Adipocyte (in vitro differentiated cells): ENCODE measurements at regions not wholly inside any gene's neighbourhood (a gene's known extent, or its start where the extent isn't known, plus 50 kb on each side); places are given as distances from the start of the nearest gene placed in this dataset.
A peak's percentile ranks its signal among the peaks of the same experiment; 100 is the strongest.

Experiments used
- DNase-seq: peaks from one replicate; pipeline ENCODE4 v3.0.0-alpha.2; 2015; ENCODE audit warnings: low read depth
- H3K27me3 ChIP-seq: replicated peaks from 2 replicates; pipeline ENCODE4 v1.7.0; 2013; ENCODE audit warnings: mild to moderate bottlenecking, low read length, moderate library complexity; ENCODE audit not compliant: control insufficient read depth, insufficient read depth
- H3K36me3 ChIP-seq: 2 replicates; pipeline ENCODE4 v1.7.0; 2013; ENCODE audit warnings: low read length, mild to moderate bottlenecking, moderate library complexity; ENCODE audit not compliant: control insufficient read depth, insufficient read depth, severe bottlenecking
- H3K4me1 ChIP-seq: 2 replicates; pipeline ENCODE4 v1.7.0; 2013; ENCODE audit warnings: mild to moderate bottlenecking, low read length, moderate library complexity; ENCODE audit not compliant: control insufficient read depth, insufficient read depth
- H3K4me3 ChIP-seq: 2 replicates; pipeline ENCODE4 v1.7.0; 2013; ENCODE audit warnings: mild to moderate bottlenecking, low read length, moderate library complexity
- H3K9ac ChIP-seq: 2 replicates; pipeline ENCODE4 v1.7.0; 2013; ENCODE audit warnings: mild to moderate bottlenecking, low read length, moderate library complexity
- H3K9me3 ChIP-seq: 2 replicates; pipeline ENCODE4 v1.7.0; 2013; ENCODE audit warnings: mild to moderate bottlenecking, low read length, moderate library complexity; ENCODE audit not compliant: control insufficient read depth

GRCh38 chr6:112725541-112726085 lies 378.5 kb downstream of the RFPL4B start:
- H3K36me3 ChIP-seq, result no peaks in the 10 kb centered on the region
- DNase-seq, result no peak
- H3K4me1 ChIP-seq, result no peaks in the 10 kb centered on the region
- no peak overlapping the region for H3K9ac ChIP-seq
- no peak overlapping the region for H3K4me3 ChIP-seq
- H3K9me3 ChIP-seq, result no peaks in the 10 kb centered on the region
- H3K27me3 ChIP-seq, result no peaks in the 10 kb centered on the region

- DNase-seq, result no peak
- no peak overlapping the region for H3K4me3 ChIP-seq
Observed at GRCh38 chr6:112735129-112735528, 388.0 kb downstream of the RFPL4B start.

GRCh38 chr6:112739766-112740165 lies 392.6 kb downstream of the RFPL4B start:
- Histone ChIP-seq H3K9me3 (no peaks in the 10 kb centered on the region), H3K9ac (no peak overlapping the region), H3K4me1 (peaks cover 6% of the 10 kb centered on the region), H3K4me3 (no peak overlapping the region), H3K36me3 (no peaks in the 10 kb centered on the region), H3K27me3 (no peaks in the 10 kb centered on the region)
- DNase-seq, result no peak

More at GRCh38 chr6:112735129-112735528, 388.0 kb downstream of the RFPL4B start:
- Histone ChIP-seq H3K9ac (no peak overlapping the region), H3K27me3 (no peaks in the 10 kb centered on the region), H3K9me3 (no peaks in the 10 kb centered on the region), H3K36me3 (no peaks in the 10 kb centered on the region), H3K4me1 (no peaks in the 10 kb centered on the region)

GRCh38 chr6:112743323-112743722 lies 396.2 kb downstream of the RFPL4B start:
- no peaks in the 10 kb centered on the region for H3K36me3 ChIP-seq
- no peak for DNase-seq

GRCh38 chr6:112744827-112745226 lies 397.7 kb downstream of the RFPL4B start:
- DNase-seq, result peak; percentile 33
- no peak overlapping the region for H3K4me3 ChIP-seq
- H3K27me3 ChIP-seq, result no peaks in the 10 kb centered on the region
- no peaks in the 10 kb centered on the region for H3K36me3 ChIP-seq
- H3K9me3 ChIP-seq, result no peaks in the 10 kb centered on the region
- H3K9ac ChIP-seq, result no peak overlapping the region
- peaks cover 16% of the 10 kb centered on the region for H3K4me1 ChIP-seq

More at GRCh38 chr6:112743323-112743722, 396.2 kb downstream of the RFPL4B start:
- no peak overlapping the region for H3K4me3 ChIP-seq
- H3K9ac ChIP-seq, result no peak overlapping the region
- H3K9me3 ChIP-seq, result no peaks in the 10 kb centered on the region
- no peaks in the 10 kb centered on the region for H3K27me3 ChIP-seq
- H3K4me1 ChIP-seq, result peaks cover 16% of the 10 kb centered on the region

- Histone ChIP-seq H3K4me3 (no peak overlapping the region), H3K27me3 (no peaks in the 10 kb centered on the region)
- peak; percentile 37 for DNase-seq
Observed at GRCh38 chr6:112745765-112746164, 398.6 kb downstream of the RFPL4B start.

GRCh38 chr6:112749673-112750072 lies 402.5 kb downstream of the RFPL4B start:
- no peaks in the 10 kb centered on the region for H3K9me3 ChIP-seq
- H3K4me1 ChIP-seq, result peaks cover 11% of the 10 kb centered on the region
- H3K9ac ChIP-seq, result no peak overlapping the region
- no peaks in the 10 kb centered on the region for H3K36me3 ChIP-seq
- DNase-seq, result no peak
- H3K27me3 ChIP-seq, result no peaks in the 10 kb centered on the region
- H3K4me3 ChIP-seq, result no peak overlapping the region

More at GRCh38 chr6:112745765-112746164, 398.6 kb downstream of the RFPL4B start:
- Histone ChIP-seq H3K9me3 (no peaks in the 10 kb centered on the region), H3K36me3 (no peaks in the 10 kb centered on the region), H3K4me1 (peaks cover 16% of the 10 kb centered on the region), H3K9ac (peak overlapping the region; percentile 38)

GRCh38 chr6:112752305-112752704 lies 405.2 kb downstream of the RFPL4B start:
- no peaks in the 10 kb centered on the region for H3K36me3 ChIP-seq
- H3K9me3 ChIP-seq, result no peaks in the 10 kb centered on the region
- no peak for DNase-seq
- no peaks in the 10 kb centered on the region for H3K27me3 ChIP-seq
- H3K4me1 ChIP-seq, result no peaks in the 10 kb centered on the region
- H3K9ac ChIP-seq, result no peak overlapping the region
- no peak overlapping the region for H3K4me3 ChIP-seq

GRCh38 chr6:112752791-112753190 lies 405.7 kb downstream of the RFPL4B start:
- H3K4me1 ChIP-seq, result no peaks in the 10 kb centered on the region
- no peak for DNase-seq
- H3K9ac ChIP-seq, result no peak overlapping the region
- H3K4me3 ChIP-seq, result no peak overlapping the region
- H3K27me3 ChIP-seq, result no peaks in the 10 kb centered on the region
- no peaks in the 10 kb centered on the region for H3K9me3 ChIP-seq
- H3K36me3 ChIP-seq, result no peaks in the 10 kb centered on the region

GRCh38 chr6:112760831-112761230 lies 413.7 kb downstream of the RFPL4B start:
- no peaks in the 10 kb centered on the region for H3K9me3 ChIP-seq
- H3K4me3 ChIP-seq, result no peak overlapping the region
- no peaks in the 10 kb centered on the region for H3K36me3 ChIP-seq
- H3K4me1 ChIP-seq, result no peaks in the 10 kb centered on the region
- H3K9ac ChIP-seq, result no peak overlapping the region
- no peak for DNase-seq
- H3K27me3 ChIP-seq, result no peaks in the 10 kb centered on the region

- Histone ChIP-seq H3K9ac (no peak overlapping the region), H3K4me1 (no peaks in the 10 kb centered on the region), H3K36me3 (no peaks in the 10 kb centered on the region), H3K9me3 (no peaks in the 10 kb centered on the region), H3K27me3 (no peaks in the 10 kb centered on the region), H3K4me3 (no peak overlapping the region)
- no peak for DNase-seq
Observed at GRCh38 chr6:112761740-112762139, 414.6 kb downstream of the RFPL4B start.

GRCh38 chr6:112764377-112764776 lies 417.2 kb downstream of the RFPL4B start:
- Histone ChIP-seq H3K36me3 (no peaks in the 10 kb centered on the region), H3K4me1 (no peaks in the 10 kb centered on the region), H3K9me3 (peaks cover 5% of the 10 kb centered on the region), H3K27me3 (no peaks in the 10 kb centered on the region), H3K4me3 (no peak overlapping the region), H3K9ac (no peak overlapping the region)
- DNase-seq, result no peak
